Adrenal gland (tissue), 5 donors: ENCODE measurements at regions not wholly inside any gene's neighbourhood (a gene's known extent, or its start where the extent isn't known, plus 50 kb on each side); places are given as distances from the start of the nearest gene placed in this dataset.

Source experiments
- POLR2A ChIP-seq, 2 donors: fragments of 450-650 bp; IDR thresholded peaks; one replicate each; pipeline ENCODE4 v1.6.1; 2017; ENCODE audit warnings: antibody characterized with exemption in 2 of 2, mild to moderate bottlenecking in 2 of 2, moderate library complexity in 1 of 2
- TF ChIP-seq, protein P1 (sequence below), 6 experiments: fragments of 450-650 bp in 4 of 6; fragments of 200-600 bp in 2 of 6; sonication (generic) in 1 of 6; IDR thresholded peaks; 1 replicate in 5 of 6; 2 replicates in 1 of 6; pipeline versions ENCODE4 v1.5.1 to v1.8.0; 2016 to 2021; ENCODE audit warnings: antibody characterized with exemption in 6 of 6, mild to moderate bottlenecking in 2 of 6, moderate library complexity in 1 of 6
- donor health status: DM: no; HTN: no; CAD: no.

DNA sequence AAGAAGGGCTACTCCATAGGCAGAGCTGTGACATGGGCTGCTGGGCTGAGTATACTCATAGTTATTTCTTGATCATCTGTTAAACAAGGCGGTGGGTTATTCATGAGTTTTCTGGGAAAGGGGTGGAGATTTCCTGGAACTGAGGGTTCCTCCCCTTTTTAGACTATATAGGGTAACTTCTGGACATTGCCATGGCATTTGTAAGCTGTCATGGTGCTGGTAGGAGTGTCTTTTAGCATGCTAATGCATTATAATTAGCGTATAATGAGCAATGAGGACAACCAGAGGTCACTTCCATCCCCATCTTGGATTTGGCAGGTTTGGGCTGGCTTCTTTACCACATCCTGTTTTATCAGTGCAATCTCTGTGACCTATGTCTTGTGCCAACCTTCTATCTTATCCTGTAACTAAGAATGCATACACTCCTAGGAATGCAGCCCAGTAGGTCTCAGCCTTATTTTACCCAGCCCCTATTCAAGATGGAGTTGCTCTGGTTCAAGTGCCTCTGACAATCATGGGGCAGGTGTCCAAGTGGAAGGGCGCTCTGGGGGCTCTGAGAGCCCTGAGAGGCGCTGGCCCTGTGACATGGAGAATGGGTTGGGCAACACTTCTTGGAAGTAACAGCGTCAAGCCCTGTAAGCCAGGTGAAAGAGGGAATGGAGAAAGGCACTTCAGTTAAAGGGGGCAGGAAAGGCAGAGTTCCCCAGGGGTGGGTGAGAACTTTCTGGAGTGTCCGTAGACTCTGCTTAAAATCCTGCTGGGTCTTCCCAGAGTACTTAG lies 354.2 kb upstream of the SULF2 start:
- TF ChIP-seq POLR2A (IDR thresholded peaks at IDR 0.05): no peak
- TF ChIP-seq, protein P1, sequence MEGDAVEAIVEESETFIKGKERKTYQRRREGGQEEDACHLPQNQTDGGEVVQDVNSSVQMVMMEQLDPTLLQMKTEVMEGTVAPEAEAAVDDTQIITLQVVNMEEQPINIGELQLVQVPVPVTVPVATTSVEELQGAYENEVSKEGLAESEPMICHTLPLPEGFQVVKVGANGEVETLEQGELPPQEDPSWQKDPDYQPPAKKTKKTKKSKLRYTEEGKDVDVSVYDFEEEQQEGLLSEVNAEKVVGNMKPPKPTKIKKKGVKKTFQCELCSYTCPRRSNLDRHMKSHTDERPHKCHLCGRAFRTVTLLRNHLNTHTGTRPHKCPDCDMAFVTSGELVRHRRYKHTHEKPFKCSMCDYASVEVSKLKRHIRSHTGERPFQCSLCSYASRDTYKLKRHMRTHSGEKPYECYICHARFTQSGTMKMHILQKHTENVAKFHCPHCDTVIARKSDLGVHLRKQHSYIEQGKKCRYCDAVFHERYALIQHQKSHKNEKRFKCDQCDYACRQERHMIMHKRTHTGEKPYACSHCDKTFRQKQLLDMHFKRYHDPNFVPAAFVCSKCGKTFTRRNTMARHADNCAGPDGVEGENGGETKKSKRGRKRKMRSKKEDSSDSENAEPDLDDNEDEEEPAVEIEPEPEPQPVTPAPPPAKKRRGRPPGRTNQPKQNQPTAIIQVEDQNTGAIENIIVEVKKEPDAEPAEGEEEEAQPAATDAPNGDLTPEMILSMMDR (IDR thresholded peaks at IDR 0.05): no peak
